Lower leg skin (tissue), 3 donors: ENCODE measurements at regions not wholly inside any gene's neighbourhood (a gene's known extent, or its start where the extent isn't known, plus 50 kb on each side); places are given as distances from the start of the nearest gene placed in this dataset.
"Not testable (repeated sequence)": the region's sequence is repeated elsewhere in the genome, so short reads cannot be mapped to it uniquely, and the experiment has no call there.

Source experiments
- POLR2A ChIP-seq, 2 donors: fragments of 450-650 bp; IDR thresholded peaks; one replicate each; pipeline ENCODE4 v1.6.1; 2016 to 2017; ENCODE audit warnings: antibody characterized with exemption in 2 of 2, mild to moderate bottlenecking in 1 of 2, moderate library complexity in 1 of 2
- TF ChIP-seq, protein P1 (sequence below), 3 donors: fragments of 450-650 bp; IDR thresholded peaks; one replicate each; pipeline ENCODE4 v1.5.1; 2016; ENCODE audit warnings: antibody characterized with exemption in 3 of 3, mild to moderate bottlenecking in 3 of 3, moderate library complexity in 2 of 3

DNA sequence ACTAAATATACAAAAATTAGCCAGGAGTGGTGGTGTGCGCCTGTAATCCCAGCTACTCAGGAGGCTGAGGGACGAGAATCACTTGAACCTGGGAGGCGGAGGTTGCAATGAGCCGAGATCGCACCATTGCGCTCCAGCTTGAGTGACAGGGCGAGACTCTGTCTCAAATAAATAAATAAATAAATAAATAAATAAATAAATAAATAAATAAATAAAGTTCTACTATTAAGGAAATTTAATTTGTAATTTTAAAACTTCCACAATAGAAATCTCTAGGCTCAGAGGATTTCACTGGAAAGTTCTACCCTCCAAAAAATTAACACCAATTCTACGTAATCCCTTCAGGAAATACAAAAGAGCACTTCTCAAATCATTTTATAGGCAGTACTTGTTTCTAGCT lies 187.9 kb upstream of the NR5A2 start:
- TF ChIP-seq, protein P1, sequence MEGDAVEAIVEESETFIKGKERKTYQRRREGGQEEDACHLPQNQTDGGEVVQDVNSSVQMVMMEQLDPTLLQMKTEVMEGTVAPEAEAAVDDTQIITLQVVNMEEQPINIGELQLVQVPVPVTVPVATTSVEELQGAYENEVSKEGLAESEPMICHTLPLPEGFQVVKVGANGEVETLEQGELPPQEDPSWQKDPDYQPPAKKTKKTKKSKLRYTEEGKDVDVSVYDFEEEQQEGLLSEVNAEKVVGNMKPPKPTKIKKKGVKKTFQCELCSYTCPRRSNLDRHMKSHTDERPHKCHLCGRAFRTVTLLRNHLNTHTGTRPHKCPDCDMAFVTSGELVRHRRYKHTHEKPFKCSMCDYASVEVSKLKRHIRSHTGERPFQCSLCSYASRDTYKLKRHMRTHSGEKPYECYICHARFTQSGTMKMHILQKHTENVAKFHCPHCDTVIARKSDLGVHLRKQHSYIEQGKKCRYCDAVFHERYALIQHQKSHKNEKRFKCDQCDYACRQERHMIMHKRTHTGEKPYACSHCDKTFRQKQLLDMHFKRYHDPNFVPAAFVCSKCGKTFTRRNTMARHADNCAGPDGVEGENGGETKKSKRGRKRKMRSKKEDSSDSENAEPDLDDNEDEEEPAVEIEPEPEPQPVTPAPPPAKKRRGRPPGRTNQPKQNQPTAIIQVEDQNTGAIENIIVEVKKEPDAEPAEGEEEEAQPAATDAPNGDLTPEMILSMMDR (IDR thresholded peaks at IDR 0.05) = not testable (repeated sequence)
- not testable (repeated sequence) for TF ChIP-seq POLR2A (IDR thresholded peaks at IDR 0.05)
